Stimulated activated CD4-positive, alpha-beta T cell treated with anti-CD3 and anti-CD28 coated beads, Interleukin-15, amount 100 ng/mL, for 24 hours (primary cell): ENCODE measurements at regions not wholly inside any gene's neighbourhood (a gene's known extent, or its start where the extent isn't known, plus 50 kb on each side); places are given as distances from the start of the nearest gene placed in this dataset.

Experiments
- DNase-seq: peaks from one replicate; pipeline ENCODE4 v3.0.0-alpha.2; 2020

DNA sequence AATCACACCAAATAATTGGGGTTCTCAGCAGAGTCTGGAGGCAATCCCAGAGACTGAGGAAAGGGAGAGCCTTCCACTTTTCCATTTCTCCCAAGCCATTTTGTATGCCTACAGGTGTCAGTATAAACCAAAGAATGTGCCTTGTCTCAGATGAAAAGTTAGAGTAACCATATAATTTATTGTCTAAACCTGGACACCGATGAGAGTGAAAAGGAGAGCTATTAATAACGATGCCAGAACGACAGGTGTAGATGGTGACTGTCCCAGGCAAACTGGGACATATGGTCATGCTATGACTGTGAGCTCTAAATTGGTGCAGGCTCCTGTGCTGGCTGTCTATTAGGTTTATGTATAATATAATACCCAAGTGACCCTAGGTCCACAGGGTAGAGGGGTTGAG is 219.6 kb downstream of the ARHGAP12 start:
- DNase-seq: no peak

DNA sequence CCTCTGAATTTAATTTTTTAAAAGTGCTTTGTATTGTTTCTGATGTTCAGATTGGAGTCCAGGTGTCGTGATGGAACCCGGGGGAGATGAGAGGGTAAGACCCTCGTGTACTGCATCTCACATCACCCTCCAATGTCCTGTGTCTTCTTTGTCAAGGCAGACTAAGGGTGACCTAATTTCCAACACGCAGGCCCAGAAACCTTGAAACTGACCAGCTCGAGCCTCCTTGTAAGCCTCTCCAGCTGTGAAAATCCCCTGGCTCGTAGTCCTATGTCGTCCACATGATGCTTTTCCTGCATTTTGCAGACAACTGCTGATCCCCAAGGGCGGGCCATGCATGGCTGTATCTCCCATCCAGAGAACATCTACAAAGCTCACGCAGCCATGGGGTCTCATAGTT is 220.2 kb downstream of the ARHGAP12 start:
- DNase-seq: no peak

DNA sequence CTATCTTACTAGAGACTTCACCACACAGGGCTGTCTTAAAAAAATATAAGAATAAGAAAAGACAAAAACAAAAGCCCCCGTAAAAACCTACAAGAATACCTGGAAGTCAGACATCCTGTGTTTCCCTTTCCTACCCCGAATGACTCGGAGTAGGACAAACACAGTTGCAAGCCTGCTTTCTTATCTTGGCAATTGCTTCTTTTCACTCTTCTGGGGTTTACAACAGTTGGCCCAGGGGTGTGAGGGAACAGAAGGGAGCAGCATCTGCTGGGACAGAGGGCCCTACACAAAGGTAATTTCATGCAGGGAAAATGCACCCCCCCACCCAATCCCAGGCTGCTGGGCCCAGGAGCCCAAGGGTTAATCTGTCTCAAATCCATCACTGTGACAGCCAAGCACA is 220.6 kb downstream of the ARHGAP12 start:
- no peak for DNase-seq

DNA sequence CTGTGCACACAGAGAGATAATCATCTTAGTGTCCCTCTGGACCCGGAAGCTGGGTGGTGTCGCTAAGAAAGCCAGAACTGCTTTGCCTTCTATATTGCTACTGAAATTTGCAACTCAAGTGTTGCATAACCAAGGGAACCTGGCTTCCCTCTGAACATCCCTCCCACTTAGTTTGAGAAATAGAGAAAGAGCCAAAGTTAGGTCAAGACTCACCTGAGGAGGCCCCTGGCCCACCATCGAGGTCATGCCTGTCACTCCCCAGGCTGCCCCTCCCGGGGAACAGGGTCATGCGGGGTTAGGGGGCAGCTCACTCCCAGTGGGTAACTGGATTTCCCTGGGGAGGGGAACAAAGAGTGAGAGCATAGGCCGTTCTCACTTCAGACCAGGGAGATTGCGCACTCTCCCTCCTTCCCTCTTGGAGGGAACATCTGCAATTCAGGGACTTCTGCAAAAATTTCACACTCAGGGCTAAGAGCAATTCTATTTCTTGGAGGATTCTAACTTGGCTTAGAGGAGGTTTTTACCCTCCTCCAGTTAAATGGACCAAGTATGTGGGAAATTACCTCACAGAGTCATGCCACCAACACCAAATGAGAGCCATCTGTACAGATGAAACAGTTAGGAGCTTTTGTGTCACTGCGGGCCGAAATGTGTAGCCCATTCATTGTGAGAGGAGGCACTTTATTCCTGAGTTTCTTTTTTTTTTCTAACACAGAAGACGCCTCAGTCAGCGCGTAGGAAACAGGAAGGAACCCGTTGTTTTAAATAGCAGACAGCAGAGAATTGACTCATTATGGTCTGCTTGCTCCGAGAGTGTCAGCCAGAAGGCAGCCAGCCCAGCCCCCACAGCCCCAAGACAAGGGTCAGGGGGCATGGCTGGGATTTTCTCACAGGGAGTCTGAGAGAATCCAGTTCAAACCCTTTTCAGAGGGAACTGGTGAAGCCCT is 221.3 kb downstream of the ARHGAP12 start:
- DNase-seq: peak; percentile 71

DNA sequence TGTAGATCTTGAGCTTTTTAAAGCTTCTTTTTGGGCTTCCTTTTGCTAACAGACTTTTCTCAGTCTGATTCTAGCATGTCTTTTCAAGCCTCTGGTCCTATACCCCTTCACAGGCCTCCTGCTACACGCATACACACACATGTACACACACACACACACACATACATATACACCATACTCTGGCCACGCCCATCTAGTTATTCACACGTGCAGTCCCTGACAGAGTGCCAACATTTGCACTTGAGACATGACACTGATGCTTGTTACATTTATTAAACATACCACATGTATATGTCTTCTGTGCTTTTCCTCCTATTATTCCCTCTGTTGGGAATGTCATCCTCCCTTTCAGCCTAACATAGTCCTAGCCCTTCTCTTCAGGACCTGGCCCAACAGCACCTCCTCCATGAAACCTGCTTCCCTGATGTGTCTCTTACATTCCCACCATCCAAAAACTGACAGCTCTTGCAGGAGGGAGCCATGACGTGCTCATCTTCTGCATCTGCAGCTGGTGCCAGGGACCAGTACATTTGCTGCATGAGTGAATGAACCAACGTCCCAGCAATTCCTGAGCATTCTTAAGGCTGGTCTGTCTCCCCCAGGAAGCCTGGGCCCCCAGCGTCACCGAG is 222.1 kb downstream of the ARHGAP12 start:
- no peak for DNase-seq

DNA sequence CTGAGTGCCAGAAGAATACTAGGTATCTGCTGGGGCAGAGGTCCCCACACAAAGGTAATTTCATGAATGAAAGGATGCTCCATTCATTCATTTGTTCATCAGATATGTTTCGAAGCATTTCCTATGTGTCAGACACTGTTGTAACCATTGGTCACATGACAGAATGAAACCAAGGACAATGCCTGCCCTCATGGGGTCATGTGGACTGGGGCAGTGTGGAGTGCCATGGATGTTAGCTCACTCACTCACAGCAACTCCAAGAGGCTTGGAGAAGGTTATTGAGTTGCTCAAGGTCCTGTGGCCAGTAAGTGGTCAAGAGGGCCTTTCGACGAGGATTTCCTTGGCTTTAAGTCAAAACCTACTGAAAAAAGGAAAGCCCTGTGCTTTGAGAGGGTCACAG is 223.5 kb downstream of the ARHGAP12 start:
- no peak for DNase-seq

DNA sequence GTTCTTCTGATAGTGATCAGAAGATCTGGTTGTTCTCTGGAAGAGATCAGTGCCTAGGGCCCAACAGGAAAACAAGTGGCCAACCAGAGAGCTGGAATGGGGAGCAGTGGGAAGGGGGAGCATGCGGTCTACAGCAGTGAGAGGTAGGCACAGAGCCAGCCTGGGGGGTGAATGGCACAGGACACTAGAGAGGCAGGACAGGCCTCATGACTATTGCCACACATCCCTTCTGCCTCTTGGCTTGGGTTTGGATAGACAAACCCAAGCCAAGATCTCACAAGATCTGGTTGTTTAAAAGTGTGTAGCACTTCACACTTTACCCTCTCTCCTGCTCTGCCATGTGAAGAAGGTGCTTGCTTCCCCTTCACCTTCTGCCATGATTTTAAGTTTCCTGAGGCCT is 224.4 kb downstream of the ARHGAP12 start:
- no peak for DNase-seq

DNA sequence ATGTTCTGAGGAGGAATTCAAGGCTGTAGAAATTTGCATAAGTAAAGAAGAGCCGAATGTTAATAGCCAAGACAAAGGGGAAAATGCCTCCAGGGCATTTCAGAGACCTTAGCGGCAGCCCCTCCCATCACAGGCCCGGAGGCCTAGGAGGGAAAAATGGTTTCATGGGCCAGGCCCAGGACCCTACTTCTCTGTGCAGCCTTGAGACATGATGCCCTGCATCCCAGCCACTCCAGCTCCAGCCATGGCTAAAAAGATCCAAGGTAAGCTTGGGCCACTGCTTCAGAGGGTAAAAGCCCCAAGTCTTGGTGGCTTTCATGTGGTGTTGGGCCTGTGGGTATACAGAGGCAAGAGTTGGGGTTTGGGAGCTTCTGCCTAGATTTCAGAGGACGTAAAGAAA is 225.7 kb downstream of the ARHGAP12 start:
- no peak for DNase-seq

DNA sequence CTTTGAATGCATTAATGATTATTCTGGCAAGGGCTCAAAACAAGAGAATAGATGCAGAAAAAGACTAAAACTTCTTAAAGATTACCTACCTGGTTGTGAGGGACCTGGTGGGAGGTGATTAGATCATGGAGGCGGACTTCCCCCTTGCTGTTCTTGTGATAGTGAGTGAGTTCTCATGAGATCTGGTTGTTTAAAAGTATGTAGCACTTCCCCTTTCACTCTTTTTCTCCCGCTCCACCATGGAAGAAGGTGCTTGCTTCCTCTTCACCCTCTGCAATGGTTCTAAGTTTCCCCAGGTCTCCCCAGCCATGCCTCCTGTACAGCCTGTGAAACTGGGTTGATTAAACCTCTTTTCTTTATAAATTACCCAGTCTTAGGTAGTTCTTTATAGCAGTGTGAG is 226.6 kb downstream of the ARHGAP12 start:
- DNase-seq: no peak

DNA sequence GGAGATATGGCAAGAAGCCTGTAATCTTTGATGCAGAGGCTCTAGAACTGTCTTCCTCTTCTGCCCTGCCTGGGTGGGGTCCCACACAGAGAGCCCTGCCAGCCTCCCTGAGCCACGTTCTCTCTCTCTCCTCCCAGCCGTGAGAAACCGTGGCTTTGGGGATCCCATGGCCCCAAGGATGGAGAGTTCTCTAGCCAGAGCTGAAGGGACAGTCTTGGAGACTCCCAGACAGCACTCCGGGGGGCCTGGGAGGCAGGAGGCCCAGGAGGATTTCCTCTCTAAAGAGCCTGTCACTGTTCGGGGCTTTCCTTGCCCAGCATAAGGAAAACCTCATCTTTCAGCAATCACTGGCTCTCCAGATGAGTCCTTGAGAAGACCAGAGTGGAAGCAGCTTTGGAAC is 227.1 kb downstream of the ARHGAP12 start:
- no peak for DNase-seq

DNA sequence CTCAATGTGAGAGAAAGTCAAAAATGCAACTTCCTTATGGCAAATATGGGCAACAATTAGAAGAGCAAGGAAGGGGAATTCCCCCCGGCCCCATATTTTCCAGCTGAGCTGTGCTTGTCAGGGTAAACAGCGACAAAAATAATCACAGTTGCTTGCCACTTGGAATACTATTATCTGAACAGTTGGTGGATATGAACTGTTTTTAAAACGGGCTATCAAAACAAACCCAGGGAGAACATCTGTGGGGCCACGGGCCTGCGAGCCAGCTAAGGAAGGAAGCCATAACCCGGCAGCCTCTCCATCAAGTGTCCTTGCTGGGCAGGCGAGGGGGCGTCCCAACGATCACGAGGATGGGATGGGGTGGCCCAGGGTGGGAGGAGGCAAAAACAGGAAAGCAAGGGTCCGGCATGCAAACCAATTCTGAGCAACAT is 228.4 kb downstream of the ARHGAP12 start:
- no peak for DNase-seq

DNA sequence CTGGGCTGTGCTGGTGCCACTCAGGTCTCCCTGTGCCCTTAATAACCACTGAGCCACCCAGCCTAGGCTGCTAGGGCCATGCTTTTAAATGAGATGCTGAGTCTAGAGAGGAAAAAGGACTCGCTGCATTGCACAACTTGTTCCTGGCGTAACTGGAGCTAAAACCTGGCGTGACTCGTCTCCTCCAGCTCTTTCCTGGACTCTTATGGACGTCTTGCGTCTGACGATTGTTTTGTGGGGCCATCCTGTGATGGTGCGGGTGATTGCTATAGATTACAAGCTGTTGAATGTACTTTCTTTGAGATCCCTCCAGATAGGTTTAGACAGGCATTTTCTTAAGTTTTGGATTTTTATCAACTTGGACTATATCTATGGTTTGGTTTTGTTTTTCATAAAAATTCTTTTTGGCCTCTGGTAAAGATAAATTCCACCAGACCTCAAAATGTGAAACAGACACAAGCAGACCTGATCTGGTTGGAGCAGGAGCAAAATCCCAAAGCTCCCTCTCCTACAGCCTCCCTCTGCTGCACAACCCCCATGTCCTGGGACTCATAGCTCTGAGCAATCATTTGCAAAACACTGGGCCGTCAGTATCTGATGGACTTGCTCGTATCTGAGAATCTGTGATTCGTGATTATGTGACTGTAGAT is 230.3 kb downstream of the ARHGAP12 start:
- DNase-seq: no peak

DNA sequence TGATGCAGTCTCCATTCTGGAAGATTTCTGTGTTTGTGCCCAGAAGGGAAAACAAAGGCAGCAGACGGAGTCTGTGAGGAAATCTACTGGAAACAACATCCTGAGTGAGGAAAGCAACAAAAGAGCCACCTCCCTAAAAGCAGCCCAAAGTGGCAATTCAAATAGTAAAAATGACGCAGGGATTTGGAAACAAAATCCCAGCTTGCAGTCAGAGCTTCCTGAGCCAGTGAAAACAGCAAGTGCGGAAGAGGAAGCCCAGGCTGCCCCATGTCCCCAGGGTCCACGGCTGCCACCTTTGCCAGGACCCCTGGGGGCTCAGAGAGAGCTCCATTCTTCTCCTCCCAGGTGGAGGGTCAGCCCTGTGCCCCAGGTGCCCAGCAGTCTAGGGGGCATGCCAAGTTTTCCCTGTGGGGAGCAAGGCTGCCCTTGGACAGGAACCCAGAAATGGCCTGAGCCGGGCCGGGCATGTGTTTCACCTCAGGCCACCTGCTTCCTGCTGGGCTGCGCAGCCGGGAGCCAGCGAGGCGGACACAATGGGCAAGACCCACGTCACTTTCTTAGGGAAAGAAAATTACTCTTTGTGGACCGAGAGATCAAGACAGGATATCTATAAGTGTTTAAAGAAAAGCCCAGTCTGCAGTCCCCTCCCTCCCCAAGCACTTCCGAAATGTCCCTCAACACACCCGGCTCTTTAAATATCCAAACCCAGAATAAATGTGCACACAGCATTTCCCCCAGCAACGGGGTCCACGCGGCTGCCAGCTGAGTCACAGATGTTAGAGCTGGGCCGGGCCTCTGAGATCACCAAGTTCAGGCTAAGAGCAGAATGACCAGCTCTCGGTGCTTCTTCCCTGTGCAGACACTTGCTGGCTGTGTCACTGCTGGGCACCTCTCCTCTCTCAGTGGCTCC is 231.1 kb downstream of the ARHGAP12 start:
- no peak for DNase-seq

DNA sequence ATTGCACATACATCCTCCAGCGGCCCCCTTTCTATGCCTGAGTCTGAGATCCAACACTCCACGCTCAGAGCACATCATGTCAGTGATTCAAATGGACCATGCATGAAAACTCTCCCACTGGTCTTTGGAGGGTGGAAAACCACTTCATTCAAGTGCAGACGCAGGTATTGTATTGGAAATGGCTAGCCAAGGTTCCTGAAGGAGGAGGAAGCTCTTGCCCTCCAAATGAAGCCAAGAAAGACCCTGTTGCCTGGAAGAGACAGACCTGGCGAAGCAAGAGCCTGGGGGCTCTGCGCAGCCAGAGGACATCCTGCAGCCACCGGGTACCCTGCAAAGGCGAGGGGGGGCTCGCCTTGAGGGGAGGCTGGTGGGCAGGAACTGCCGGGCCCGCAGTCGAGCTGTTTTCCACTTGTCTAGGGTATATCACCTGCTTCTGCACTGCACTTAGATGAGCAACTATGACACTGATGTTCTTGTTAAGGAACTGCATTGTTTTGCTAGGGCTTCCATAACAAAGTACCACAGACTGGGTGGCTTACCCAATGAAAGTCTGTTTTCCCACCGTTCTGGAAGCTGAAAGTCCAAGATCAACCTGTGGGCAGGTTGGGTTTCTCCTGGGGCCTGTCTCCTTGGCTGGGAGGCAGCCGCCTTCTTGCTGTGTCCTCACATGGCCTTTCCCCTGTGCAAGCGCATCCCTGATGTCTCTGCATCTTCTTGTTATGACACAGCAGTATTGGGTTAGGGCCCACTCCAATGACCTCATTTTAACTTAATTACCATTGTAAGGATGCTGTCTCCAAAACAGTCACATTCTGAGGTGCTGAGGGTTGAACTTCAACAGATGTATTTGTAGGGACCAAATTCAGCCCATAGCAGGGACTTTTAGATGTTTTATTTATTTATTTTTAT is 233.4 kb downstream of the ARHGAP12 start:
- DNase-seq: no peak

DNA sequence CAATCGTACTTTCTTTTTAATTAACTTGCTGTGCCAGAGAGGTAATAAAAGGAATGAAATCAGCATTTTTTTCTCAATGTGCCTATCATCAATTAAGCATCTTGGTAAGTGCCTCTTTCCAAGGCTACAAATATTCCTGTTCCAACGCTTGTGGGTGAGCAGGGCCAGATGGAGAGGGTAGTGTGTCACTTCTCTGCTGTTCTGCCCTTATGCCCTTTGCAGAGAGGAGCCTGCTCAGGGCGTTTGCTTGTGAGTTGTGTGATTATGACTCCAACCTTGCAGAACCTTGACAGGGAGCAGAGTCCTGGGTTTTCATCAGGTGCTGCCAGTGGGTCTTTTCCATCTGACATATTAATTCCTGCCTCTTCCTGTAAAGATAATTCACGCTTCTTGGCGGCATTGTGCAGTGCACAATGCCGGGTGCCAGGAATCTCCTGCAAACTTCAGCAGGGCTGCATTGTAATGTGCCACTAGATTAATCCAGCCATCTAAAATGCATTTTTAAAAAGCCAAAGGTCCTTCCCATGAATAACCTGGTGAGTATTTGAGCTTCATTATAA is 234.4 kb downstream of the ARHGAP12 start:
- no peak for DNase-seq

DNA sequence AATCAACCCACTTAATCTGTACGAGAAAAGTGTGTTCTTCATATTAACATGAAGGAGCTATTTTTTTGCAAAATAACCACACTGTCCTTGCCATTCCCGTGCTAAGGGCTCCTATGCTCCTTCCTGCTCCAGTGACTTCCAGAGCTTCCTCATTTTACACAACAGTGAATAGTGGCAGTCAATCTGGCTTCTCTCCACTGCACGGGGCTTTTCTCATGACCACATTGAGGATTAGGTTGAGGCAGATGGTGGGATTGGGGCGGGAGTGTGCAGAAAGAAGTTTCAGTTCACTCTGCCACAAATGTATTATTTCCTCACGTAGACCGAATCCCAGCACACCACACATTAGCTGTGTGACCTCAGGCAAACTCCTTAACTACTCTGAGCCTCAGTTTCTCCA is 235.1 kb downstream of the ARHGAP12 start:
- DNase-seq: no peak

DNA sequence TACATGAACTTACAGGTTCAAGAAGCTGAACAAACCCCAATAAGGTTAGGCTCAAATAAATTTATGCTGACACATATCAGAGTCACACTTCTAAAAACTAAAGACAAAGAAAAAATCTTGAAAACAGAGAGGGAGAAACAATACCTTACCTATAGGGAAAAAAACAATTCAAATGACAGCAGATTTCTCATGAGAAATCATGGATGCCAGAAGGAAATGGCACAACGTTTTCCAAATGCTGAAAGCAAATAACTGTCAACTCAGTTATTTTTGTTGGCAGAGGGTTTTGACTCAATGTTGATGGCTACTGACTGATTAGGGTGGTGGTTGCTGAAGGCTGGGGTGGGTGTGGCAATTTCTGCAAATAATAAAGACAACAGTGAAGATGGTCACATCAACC is 239.4 kb downstream of the ARHGAP12 start:
- no peak for DNase-seq

DNA sequence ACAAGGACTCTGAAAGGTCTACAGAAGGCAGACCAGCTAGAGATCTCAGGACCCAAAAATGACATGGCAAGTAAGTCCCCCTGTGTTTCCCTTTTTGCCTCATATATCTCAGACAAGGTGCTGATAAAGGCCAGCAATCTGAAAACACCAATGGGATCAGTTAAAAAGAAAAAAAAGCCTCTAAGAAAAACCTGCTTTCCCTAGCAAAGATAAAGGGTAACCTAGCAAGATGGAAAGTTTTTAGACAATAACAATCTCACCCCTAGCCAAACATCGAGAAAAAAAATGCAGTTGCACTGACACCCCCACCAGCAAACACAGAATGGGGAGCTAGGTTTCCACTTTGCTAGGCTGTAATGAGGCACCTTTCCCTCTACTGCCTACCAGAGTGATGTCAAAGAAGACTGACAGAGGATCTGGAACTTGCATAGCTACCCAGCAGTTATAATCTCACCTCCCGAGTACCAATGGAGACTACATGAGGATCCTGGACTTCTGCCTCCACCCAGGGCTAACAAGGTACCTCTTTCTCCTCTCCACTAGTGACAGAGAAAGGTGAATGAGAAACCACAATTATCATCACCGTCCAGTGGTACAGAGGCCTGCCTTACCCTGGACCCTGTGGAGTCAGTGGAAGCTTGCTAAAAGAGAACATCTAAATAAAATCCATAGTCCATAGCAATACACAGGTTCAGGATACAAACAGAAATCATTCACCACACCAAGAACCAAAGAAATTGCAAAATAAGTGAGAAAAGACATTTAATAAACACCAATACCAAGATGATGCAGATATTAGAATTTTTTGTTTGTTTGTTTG is 240.8 kb downstream of the ARHGAP12 start:
- DNase-seq: no peak

DNA sequence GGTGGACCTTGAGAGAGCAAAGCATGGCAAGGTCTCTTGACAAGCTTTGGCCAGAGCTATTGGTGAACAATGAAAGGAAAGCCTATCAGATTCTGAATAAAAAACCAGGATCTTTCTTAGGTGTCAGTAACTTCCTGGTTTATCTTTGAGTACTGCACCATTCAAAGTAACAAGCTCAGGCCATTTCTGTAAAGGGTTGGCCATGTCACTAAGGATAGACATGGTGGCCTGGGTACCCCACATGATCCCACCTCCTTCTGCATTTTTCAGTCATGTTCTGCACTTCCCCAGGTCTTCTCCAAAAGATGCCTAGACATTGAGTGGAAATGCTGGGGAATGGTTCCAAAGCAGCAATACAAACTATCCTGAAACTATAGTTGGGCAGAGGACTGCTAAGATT is 242.0 kb downstream of the ARHGAP12 start:
- DNase-seq: no peak

DNA sequence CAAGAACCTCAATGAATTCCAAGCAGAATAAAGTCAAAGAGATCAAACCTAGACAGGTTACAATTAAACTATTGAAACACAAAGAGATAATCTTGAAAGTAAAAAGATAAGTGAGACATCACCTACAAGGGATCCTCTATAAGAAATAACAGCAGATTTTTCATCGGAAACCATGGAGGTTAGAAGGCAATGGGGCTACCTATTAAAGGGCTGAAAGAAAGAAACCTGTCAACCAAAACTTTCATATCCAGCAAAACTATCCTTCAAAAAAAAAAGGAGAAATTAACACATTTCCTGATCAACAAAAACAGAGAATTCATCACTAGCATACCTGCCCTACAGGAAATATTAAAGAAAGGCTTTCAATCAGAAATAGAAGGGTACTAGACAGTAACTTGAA is 244.9 kb downstream of the ARHGAP12 start:
- DNase-seq: no peak
